ENCODE measurements at regions not wholly inside any gene's neighbourhood (a gene's known extent, or its start where the extent isn't known, plus 50 kb on each side); places are given as distances from the start of the nearest gene placed in this dataset.

DNA sequence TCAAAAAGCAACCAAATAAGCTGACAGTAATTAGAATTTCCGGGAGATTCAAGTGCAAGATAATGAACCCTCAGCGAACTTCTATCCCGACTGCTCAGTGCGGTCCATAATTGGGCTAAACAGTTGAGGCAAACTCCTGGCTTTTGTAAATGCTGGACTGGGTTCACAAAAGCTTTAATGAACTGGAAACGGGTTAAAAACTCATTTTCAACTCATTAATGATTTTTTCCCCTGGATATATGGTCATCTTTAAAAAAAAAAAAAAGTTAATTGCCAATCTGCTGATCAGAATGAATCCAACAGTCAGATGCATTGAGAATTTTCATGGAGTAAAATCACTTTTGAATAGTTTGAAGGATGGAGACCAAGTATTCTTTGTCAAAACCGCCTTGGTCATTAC lies 79.5 kb upstream of the WWC1 start:
- no peaks in the 10 kb centered on the region for H3K9me3 Mint-ChIP-seq
- no peaks in the 10 kb centered on the region for H3K27me3 Mint-ChIP-seq
- no peak overlapping the region for H3K27ac Mint-ChIP-seq
- no peaks in the 10 kb centered on the region for H3K4me1 Mint-ChIP-seq (ENCODE audit: low read depth)
- H3K4me3 Mint-ChIP-seq = no peak overlapping the region
- H3K36me3 Mint-ChIP-seq (ENCODE audit: low read depth) = no peaks in the 10 kb centered on the region

DNA sequence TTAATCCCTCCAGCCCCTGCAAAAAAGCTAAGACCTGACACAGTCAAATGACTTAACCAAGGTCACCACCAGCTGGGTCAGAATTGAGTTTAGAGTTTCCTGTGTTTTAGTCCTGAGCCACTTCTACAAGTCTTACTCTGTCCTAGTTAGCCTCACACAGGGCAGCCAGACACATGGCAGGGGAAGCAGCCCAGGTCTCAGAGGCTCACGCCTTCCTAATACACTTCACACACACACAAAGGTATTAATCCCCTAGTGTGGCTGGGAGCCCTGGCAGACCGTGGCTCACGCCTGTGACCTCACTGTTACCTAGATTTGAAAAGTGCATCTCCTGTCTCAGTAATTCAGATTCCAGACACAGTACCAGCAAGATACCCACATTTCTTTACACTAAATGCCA lies 77.4 kb upstream of the WWC1 start:
- Mint-ChIP-seq H3K36me3 (ENCODE audit: low read depth) (no peaks in the 10 kb centered on the region), H3K4me3 (no peak overlapping the region), H3K4me1 (ENCODE audit: low read depth) (no peaks in the 10 kb centered on the region), H3K27me3 (no peaks in the 10 kb centered on the region), H3K27ac (no peak overlapping the region), H3K9me3 (no peaks in the 10 kb centered on the region)

GRCh38 chr5:168214886-168215285 lies 76.6 kb upstream of the WWC1 start:
- Mint-ChIP-seq H3K9me3 (no peaks in the 10 kb centered on the region), H3K36me3 (ENCODE audit: low read depth) (no peaks in the 10 kb centered on the region), H3K4me1 (ENCODE audit: low read depth) (no peaks in the 10 kb centered on the region), H3K27me3 (no peaks in the 10 kb centered on the region), H3K27ac (no peak overlapping the region), H3K4me3 (no peak overlapping the region)

DNA sequence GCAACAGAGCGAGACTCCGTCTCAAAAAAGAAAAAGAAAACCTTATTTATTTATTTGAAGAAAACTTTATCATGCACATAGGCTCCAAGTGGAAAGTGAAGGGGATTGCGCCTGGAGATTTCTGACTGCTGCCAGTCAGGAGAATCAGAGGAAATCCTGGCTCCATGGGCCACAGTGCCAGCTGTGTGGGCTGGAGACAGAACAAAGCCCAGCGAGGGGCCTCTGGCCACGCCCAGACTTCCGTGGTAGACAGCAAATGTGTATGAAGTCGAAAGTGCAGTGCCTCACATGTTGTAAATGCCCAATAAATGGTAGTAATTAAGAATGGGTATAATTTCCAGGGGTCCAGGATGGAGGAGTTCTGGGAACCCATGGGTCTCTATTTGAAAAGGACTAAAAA lies 75.8 kb upstream of the WWC1 start:
- Mint-ChIP-seq H3K27ac (no peak overlapping the region), H3K9me3 (no peaks in the 10 kb centered on the region), H3K4me1 (ENCODE audit: low read depth) (no peaks in the 10 kb centered on the region), H3K4me3 (no peak overlapping the region), H3K36me3 (ENCODE audit: low read depth) (no peaks in the 10 kb centered on the region), H3K27me3 (no peaks in the 10 kb centered on the region)

DNA sequence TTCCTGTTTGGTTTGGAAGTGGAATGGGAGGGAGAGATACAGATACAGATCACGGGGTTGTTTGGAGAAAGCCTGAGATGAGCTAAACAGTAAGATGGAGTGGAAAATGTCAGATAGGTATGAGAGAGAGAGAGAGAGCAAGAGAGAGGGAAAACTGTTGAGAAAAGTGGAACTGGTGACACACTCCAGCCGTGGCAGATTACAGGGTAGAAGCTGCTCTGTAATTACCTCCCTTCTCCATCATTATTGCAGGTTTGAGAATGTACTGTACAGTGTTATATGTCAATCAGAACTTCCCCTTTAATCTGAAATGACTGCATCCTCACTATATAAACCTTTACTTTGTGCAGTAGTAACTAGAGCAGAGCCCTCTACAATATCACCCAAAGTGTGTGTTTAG lies 74.5 kb upstream of the WWC1 start:
- H3K9me3 Mint-ChIP-seq = no peaks in the 10 kb centered on the region
- no peaks in the 10 kb centered on the region for H3K27me3 Mint-ChIP-seq
- no peaks in the 10 kb centered on the region for H3K4me1 Mint-ChIP-seq (ENCODE audit: low read depth)
- H3K27ac Mint-ChIP-seq = no peak overlapping the region
- no peak overlapping the region for H3K4me3 Mint-ChIP-seq
- no peaks in the 10 kb centered on the region for H3K36me3 Mint-ChIP-seq (ENCODE audit: low read depth)

GRCh38 chr5:168217497-168217896 lies 73.9 kb upstream of the WWC1 start:
- H3K27me3 Mint-ChIP-seq = no peaks in the 10 kb centered on the region
- no peak overlapping the region for H3K27ac Mint-ChIP-seq
- no peaks in the 10 kb centered on the region for H3K4me1 Mint-ChIP-seq (ENCODE audit: low read depth)
- H3K9me3 Mint-ChIP-seq = no peaks in the 10 kb centered on the region
- H3K36me3 Mint-ChIP-seq (ENCODE audit: low read depth) = no peaks in the 10 kb centered on the region
- no peak overlapping the region for H3K4me3 Mint-ChIP-seq

GRCh38 chr5:168218746-168219145 lies 72.7 kb upstream of the WWC1 start:
- H3K4me3 Mint-ChIP-seq = no peak overlapping the region
- no peaks in the 10 kb centered on the region for H3K36me3 Mint-ChIP-seq (ENCODE audit: low read depth)
- no peaks in the 10 kb centered on the region for H3K27me3 Mint-ChIP-seq
- H3K4me1 Mint-ChIP-seq (ENCODE audit: low read depth) = no peaks in the 10 kb centered on the region
- H3K9me3 Mint-ChIP-seq = no peaks in the 10 kb centered on the region
- H3K27ac Mint-ChIP-seq = no peak overlapping the region

- Mint-ChIP-seq H3K27me3 (peaks cover 3% of the 10 kb centered on the region), H3K27ac (no peak overlapping the region), H3K36me3 (ENCODE audit: low read depth) (no peaks in the 10 kb centered on the region), H3K9me3 (no peaks in the 10 kb centered on the region), H3K4me1 (ENCODE audit: low read depth) (no peaks in the 10 kb centered on the region), H3K4me3 (no peak overlapping the region)
These were observed 71.7 kb upstream of the WWC1 start for GRCh38 chr5:168219515-168220410.

- peaks cover 19% of the 10 kb centered on the region for H3K4me1 Mint-ChIP-seq (ENCODE audit: low read depth)
- no peak overlapping the region for H3K27ac Mint-ChIP-seq
- H3K4me3 Mint-ChIP-seq = no peak overlapping the region
- H3K9me3 Mint-ChIP-seq = peaks cover 5% of the 10 kb centered on the region
- H3K27me3 Mint-ChIP-seq = peaks cover 4% of the 10 kb centered on the region
- no peaks in the 10 kb centered on the region for H3K36me3 Mint-ChIP-seq (ENCODE audit: low read depth)
These were observed 67.4 kb upstream of the WWC1 start for GRCh38 chr5:168224085-168224484.

- H3K27me3 Mint-ChIP-seq = peaks cover 4% of the 10 kb centered on the region
- H3K4me1 Mint-ChIP-seq (ENCODE audit: low read depth) = peaks cover 19% of the 10 kb centered on the region
- peaks cover 5% of the 10 kb centered on the region for H3K9me3 Mint-ChIP-seq
- no peak overlapping the region for H3K4me3 Mint-ChIP-seq
- H3K36me3 Mint-ChIP-seq (ENCODE audit: low read depth) = no peaks in the 10 kb centered on the region
- peak overlapping the region; percentile 37 for H3K27ac Mint-ChIP-seq
These were observed 65.4 kb upstream of the WWC1 start for GRCh38 chr5:168226012-168226411.

DNA sequence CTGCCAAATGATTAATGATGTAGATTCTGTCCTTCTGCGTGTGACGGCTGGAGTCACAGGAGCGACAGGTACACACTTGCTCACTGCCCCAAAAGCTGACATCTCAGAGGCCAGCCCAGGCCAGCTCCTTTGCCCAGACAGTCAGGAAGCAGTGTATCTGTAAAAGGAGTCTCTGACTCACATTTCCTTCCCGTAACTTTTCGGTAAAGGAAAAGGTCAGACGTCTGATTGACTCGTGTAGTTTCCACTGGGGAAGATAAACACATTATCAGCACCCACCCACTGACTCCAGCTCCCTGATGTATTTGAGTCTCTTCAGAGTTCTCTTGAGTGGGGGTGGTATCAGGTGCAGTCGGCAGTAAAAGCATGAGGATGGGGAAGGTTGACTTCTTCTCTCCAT lies 64.4 kb upstream of the WWC1 start:
- Mint-ChIP-seq H3K27ac (peak overlapping the region; percentile 74), H3K4me1 (ENCODE audit: low read depth) (peaks cover 19% of the 10 kb centered on the region), H3K4me3 (peak overlapping the region; percentile 25), H3K27me3 (peaks cover 4% of the 10 kb centered on the region), H3K36me3 (ENCODE audit: low read depth) (no peaks in the 10 kb centered on the region), H3K9me3 (peaks cover 5% of the 10 kb centered on the region)

- H3K27ac Mint-ChIP-seq = no peak overlapping the region
- H3K36me3 Mint-ChIP-seq (ENCODE audit: low read depth) = no peaks in the 10 kb centered on the region
- H3K4me3 Mint-ChIP-seq = no peak overlapping the region
- peaks cover 5% of the 10 kb centered on the region for H3K9me3 Mint-ChIP-seq
- H3K4me1 Mint-ChIP-seq (ENCODE audit: low read depth) = peaks cover 19% of the 10 kb centered on the region
- peaks cover 4% of the 10 kb centered on the region for H3K27me3 Mint-ChIP-seq
These were observed 63.4 kb upstream of the WWC1 start for GRCh38 chr5:168227973-168228615.

DNA sequence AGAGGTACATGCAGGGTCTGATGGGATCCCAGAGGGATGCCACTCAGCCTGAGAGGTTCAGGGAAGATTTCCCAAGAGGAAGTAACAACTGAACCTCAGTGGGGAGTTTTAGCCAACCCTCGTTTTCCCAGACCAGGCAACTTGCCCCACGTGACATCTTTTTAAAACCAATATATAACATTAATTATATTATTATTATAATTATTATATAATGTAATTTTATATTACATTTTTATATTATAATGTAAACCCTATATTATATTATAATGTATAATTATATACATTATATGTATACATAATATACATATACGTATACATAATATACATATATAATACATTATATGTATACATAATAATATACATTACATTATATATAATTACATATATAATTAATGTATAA lies 62.8 kb upstream of the WWC1 start:
- H3K36me3 Mint-ChIP-seq (ENCODE audit: low read depth) = no peaks in the 10 kb centered on the region
- H3K9me3 Mint-ChIP-seq = peaks cover 5% of the 10 kb centered on the region
- peaks cover 19% of the 10 kb centered on the region for H3K4me1 Mint-ChIP-seq (ENCODE audit: low read depth)
- H3K27ac Mint-ChIP-seq = no peak overlapping the region
- H3K4me3 Mint-ChIP-seq = no peak overlapping the region
- H3K27me3 Mint-ChIP-seq = peaks cover 4% of the 10 kb centered on the region

DNA sequence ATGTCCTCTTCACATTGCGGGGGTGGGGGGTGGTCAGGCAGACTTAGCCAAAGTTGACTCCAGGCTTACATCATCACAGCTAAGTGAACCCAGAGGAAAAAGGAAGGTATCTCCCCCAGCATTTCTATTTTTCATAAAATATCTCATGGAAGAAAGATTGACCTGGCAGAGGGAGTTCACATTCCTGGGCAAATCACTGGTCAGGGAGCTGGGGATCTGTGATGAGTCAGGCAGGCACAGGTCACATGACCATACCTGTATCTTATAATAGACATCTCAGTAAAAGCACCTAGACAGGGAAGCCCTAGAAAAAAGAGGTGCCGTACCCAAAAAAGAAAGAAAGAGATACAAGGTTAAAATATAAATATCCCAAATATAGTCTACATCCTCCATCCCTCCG lies 57.3 kb upstream of the WWC1 start:
- no peak overlapping the region for H3K4me3 Mint-ChIP-seq
- no peak overlapping the region for H3K27ac Mint-ChIP-seq
- no peaks in the 10 kb centered on the region for H3K36me3 Mint-ChIP-seq (ENCODE audit: low read depth)
- no peaks in the 10 kb centered on the region for H3K27me3 Mint-ChIP-seq
- H3K9me3 Mint-ChIP-seq = no peaks in the 10 kb centered on the region
- no peaks in the 10 kb centered on the region for H3K4me1 Mint-ChIP-seq (ENCODE audit: low read depth)

GRCh38 chr5:168238463-168238862 lies 53.0 kb upstream of the WWC1 start:
- H3K27ac Mint-ChIP-seq = no peak overlapping the region
- H3K4me3 Mint-ChIP-seq = no peak overlapping the region
- H3K4me1 Mint-ChIP-seq (ENCODE audit: low read depth) = no peaks in the 10 kb centered on the region
- no peaks in the 10 kb centered on the region for H3K27me3 Mint-ChIP-seq
- H3K9me3 Mint-ChIP-seq = no peaks in the 10 kb centered on the region
- no peaks in the 10 kb centered on the region for H3K36me3 Mint-ChIP-seq (ENCODE audit: low read depth)

DNA sequence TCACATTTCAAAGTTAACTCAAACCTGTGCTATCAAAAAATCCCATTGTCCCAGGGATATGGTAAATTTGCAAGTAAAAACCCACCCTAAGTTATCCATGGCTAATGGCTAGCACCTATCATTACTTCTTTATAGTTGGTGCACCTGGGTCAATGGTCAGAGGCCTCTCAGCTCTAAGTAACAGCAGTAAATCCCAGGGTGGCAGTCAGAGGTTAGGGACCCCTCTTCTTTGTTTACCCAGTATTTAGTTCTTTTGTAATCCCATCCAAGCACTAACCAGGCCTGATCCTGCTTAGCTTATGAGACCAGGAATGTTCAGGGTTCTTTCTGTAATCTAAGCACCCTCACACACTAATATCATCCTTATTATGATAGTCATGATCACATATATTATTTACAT lies 52.1 kb upstream of the WWC1 start:
- H3K4me3 Mint-ChIP-seq = no peak overlapping the region
- H3K9me3 Mint-ChIP-seq = no peaks in the 10 kb centered on the region

More for the DNA sequence above, 52.1 kb upstream of the WWC1 start:
- Mint-ChIP-seq H3K27ac (no peak overlapping the region), H3K36me3 (ENCODE audit: low read depth) (no peaks in the 10 kb centered on the region), H3K4me1 (ENCODE audit: low read depth) (no peaks in the 10 kb centered on the region), H3K27me3 (no peaks in the 10 kb centered on the region)
